Activated CD4-positive, alpha-beta T cell treated with anti-CD3 and anti-CD28 coated beads, Interleukin-2, amount 50 U/mL, for 24 hours (primary cell): ENCODE measurements at regions not wholly inside any gene's neighbourhood (a gene's known extent, or its start where the extent isn't known, plus 50 kb on each side); places are given as distances from the start of the nearest gene placed in this dataset.
A peak's percentile ranks its signal among the peaks of the same experiment; 100 is the strongest.

Experiments used
- DNase-seq, 2 donors: peaks; one replicate each; pipeline ENCODE4 v3.0.0-alpha.2; 2020; ENCODE audit warnings: low read depth in 1 of 2, low spot score in 1 of 2

GRCh38 chr6:14625173-14625895, 507.8 kb downstream of the CD83 start:
- DNase-seq, result no peak

DNA sequence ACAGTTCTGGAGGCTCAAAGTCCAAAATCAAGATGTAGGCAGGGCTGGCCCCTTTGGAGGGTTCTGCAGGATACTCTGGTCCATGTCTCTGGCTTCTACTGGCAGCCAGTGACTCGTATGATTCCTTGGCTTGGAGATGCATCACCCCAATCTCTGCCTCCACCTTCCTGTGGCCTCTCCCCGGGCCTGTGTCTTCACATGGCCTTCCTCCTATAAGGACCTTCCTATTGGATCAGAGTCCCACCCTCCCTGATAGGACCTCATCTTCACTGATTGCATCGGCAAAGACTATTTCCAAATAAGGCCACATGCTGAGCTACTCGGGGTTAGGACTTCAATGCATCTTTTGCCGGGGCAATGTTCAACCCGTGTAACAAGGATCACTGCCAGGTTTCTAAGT, 509.0 kb downstream of the CD83 start:
- no peak for DNase-seq

- DNase-seq, result no peak
These were observed 512.4 kb downstream of the CD83 start for GRCh38 chr6:14630016-14630415.

DNA sequence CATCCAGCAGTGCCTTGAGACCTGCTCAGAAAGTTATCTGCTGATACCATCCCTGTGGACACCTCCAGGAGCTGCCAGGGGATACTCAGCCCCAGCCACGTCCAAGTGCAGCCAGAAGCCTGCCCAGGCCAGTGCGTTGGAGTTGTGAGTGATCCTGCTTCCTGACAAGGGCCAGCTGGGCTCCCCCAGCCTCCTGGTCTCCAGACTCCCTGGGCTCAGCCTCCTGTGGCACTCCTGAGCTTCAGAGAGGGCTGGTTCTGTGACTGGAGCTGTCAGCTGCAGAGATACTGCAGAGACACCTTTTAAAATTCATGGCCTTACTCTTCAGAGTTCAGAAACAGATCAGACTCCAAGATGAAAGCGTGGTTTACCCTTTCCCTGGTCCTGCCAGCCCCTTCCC, 515.9 kb downstream of the CD83 start:
- DNase-seq, result no peak

- no peak for DNase-seq
These were observed 516.5 kb downstream of the CD83 start for GRCh38 chr6:14634072-14634471.

GRCh38 chr6:14635195-14635594, 517.6 kb downstream of the CD83 start:
- DNase-seq, result no peak

GRCh38 chr6:14635934-14636591, 518.5 kb downstream of the CD83 start:
- peak in 1 of 2 donors; percentile 7 for DNase-seq

- DNase-seq, result no peak
These were observed 520.9 kb downstream of the CD83 start for GRCh38 chr6:14638435-14638905.

- no peak for DNase-seq
These were observed 521.6 kb downstream of the CD83 start for GRCh38 chr6:14638906-14639761.

DNA sequence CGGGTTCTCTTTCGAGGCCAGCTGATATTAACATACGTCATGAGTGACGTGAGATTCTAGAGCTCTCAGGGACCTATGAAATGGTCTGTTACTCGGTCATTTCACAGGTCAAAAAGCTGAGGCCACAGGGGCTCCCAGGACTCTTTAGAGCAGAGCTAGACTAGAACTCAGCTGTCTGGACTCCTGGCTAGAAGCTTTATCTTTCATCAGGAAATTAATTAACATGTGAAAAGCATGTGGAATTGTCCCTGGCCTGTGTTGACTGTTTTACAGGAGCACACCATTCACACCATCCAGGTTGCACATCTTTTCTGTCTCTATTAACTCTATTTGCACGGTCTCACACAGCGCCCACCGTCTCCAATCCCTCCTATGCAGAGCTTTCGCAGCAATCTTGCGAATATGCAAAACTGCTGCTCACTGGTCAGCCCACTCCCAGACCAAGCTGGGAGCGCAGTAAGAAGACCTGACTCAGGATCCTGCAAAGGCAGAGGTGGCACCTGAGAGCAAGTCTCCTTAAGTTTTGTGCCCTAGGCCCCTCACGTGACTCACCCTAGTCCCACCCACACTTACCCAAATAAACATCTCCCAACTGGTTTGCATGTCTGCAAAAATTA, 522.5 kb downstream of the CD83 start:
- DNase-seq, result no peak

DNA sequence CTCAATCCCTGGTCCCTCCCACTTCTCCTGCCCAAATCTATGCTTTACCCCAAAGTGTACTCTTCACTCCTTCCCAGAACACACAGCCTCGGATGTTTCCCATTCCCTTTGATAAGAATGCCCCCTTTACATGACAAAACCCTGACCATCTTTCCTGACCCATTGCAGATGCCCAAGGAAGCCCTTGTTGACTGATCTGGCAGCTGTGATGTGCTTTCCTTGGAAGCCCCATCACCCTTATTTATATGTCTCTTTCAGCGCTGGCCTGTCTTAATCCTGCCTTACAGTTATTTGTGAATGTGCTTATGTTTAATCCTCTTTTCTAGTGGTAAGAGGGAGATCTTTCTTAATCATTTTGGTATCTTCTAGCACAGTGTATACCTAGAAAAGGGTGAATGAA, 523.1 kb downstream of the CD83 start:
- DNase-seq, result no peak

- no peak for DNase-seq
These were observed 524.0 kb downstream of the CD83 start for GRCh38 chr6:14641423-14642135.

DNA sequence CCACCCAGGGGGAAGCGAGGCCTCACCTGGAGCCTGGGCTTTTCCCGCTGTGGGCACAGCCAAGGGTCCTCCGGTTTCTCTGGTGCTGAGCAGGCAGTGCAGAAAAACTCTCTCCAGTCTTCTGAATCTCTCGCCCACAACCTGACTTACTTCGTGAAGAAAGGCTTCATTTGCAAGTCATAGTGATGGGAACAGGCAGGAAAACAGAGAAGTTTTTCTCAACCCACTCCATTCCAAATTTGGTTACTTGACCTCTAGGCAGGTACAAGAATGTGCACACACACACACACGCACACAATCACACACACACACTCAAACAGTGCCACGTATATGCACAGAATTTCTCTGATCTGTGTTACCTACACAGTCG, 524.5 kb downstream of the CD83 start:
- DNase-seq, result no peak

DNA sequence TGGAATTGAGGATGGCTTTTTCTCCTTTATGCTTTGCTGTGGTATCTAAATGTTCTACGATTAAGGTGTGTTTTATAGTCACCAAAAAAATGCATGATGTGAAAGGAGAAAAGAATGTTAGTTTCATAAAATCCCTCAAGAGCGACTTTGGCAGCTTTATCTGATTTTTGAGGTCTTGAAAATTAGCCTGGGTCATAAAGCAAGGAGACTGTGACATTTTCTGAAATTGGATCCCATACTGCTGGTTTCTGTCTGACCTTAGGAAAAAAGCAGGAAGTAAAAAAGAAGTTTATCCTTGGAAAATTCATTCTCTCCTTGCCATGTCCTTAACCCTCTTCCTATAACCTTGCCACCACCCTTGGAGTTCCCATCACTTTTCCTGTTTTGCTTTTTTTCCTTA, 525.3 kb downstream of the CD83 start:
- DNase-seq, result no peak

DNA sequence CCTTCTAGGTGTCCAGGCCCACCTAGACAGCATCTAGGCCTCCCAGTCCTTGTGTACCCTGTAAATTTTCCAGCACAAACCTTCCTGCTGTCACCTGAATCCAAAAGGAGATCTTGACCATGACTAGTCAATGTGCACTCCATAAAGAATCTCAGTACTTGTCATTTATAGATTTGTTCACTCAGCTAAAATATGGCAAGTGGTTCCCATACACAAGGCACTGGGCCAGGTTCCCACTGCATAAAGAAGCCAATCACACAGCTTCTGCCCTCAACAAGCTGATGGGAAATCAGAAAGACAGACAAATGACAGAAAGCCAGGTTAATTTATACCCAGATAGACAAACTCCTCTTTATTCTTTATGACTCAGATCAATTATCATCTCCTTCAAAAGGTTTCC, 526.8 kb downstream of the CD83 start:
- DNase-seq, result no peak

- DNase-seq, result no peak
These were observed 527.6 kb downstream of the CD83 start for GRCh38 chr6:14645221-14645620.

- no peak for DNase-seq
These were observed 528.3 kb downstream of the CD83 start for GRCh38 chr6:14645841-14646240.

GRCh38 chr6:14646371-14646770, 528.8 kb downstream of the CD83 start:
- DNase-seq, result no peak

GRCh38 chr6:14647357-14647756, 529.8 kb downstream of the CD83 start:
- no peak for DNase-seq

GRCh38 chr6:14652536-14652935, 535.0 kb downstream of the CD83 start:
- DNase-seq, result no peak
